DND-41 (cell line): ENCODE measurements at regions not wholly inside any gene's neighbourhood (a gene's known extent, or its start where the extent isn't known, plus 50 kb on each side); places are given as distances from the start of the nearest gene placed in this dataset.

ENCODE experiments used
- ATAC-seq: fragments of 200-7000 bp; cut with Tn5 transposase; 3 replicates; pipeline ENCODE4 v1.9.1; 2021; ENCODE audit warnings: low read depth; ENCODE audit not compliant: insufficient read depth
- DNase-seq: peaks from one replicate; pipeline ENCODE4 v3.0.0-alpha.2; 2020
- H2AFZ ChIP-seq: 2 replicates; pipeline ENCODE4 v1.6.0; 2012; ENCODE audit warnings: low read depth, low read length
- H3K27ac ChIP-seq: 2 replicates; pipeline ENCODE4 v1.5.1; 2012; ENCODE audit warnings: low read length, inconsistent platforms
- H3K27me3 ChIP-seq: fragments of 200-600 bp; sonication (generic); 2 replicates; pipeline ENCODE4 v1.6.0; 2012; ENCODE audit warnings: low read length, mild to moderate bottlenecking, inconsistent platforms; ENCODE audit not compliant: insufficient read depth, poor library complexity
- H3K36me3 ChIP-seq: 2 replicates; pipeline ENCODE4 v1.5.1; 2012; ENCODE audit warnings: low read length, inconsistent platforms; ENCODE audit not compliant: insufficient read depth
- H3K4me1 ChIP-seq: 2 replicates; pipeline ENCODE4 v1.5.1; 2012; ENCODE audit warnings: mild to moderate bottlenecking, low read length; ENCODE audit not compliant: insufficient read depth
- H3K4me2 ChIP-seq: 2 replicates; pipeline ENCODE4 v1.6.0; 2012; ENCODE audit warnings: mild to moderate bottlenecking, moderate library complexity, low read length, inconsistent platforms; ENCODE audit not compliant: insufficient read depth
- H3K4me3 ChIP-seq, 2 experiments: fragments of 200-600 bp in 1 of 2; shearing (Covaris generic) in 1 of 2; 2 replicates each; pipeline ENCODE4 v1.5.1; 2012 to 2016; ENCODE audit warnings: inconsistent platforms in 2 of 2, low read length in 2 of 2, mild to moderate bottlenecking in 2 of 2, low read depth in 1 of 2, moderate library complexity in 1 of 2
- H3K79me2 ChIP-seq: 2 replicates; pipeline ENCODE4 v1.6.0; 2012; ENCODE audit warnings: low read length, inconsistent platforms; ENCODE audit not compliant: insufficient read depth
- H3K9ac ChIP-seq: 2 replicates; pipeline ENCODE4 v1.6.0; 2012; ENCODE audit warnings: low read depth, mild to moderate bottlenecking, inconsistent platforms, low read length, moderate library complexity
- H3K9me3 ChIP-seq: 2 replicates; pipeline ENCODE4 v1.5.1; 2012; ENCODE audit warnings: low read length, moderate library complexity, mild to moderate bottlenecking, inconsistent platforms; ENCODE audit not compliant: insufficient read depth, severe bottlenecking
- H4K20me1 ChIP-seq: 2 replicates; pipeline ENCODE4 v1.6.0; 2012; ENCODE audit warnings: low read length; ENCODE audit not compliant: insufficient read depth
- EZH2 ChIP-seq: IDR thresholded peaks from 3 replicates; pipeline ENCODE4 v1.6.1; 2012; ENCODE audit warnings: borderline replicate concordance, low read depth, mild to moderate bottlenecking, moderate library complexity, low read length, inconsistent platforms; ENCODE audit not compliant: severe bottlenecking
- TF ChIP-seq, protein P1 (sequence below): IDR thresholded peaks from 2 replicates; pipeline ENCODE4 v1.5.1; 2012; ENCODE audit warnings: borderline replicate concordance, low read length, moderate library complexity, mild to moderate bottlenecking; ENCODE audit not compliant: poor library complexity, severe bottlenecking; ENCODE audit errors: extremely low read depth

- Histone ChIP-seq H3K36me3 (no peaks in the 10 kb centered on the region), H3K9me3 (no peaks in the 10 kb centered on the region), H3K4me3 (no peak overlapping the region), H3K27ac (no peak overlapping the region), H4K20me1 (no peaks in the 10 kb centered on the region), H2AFZ (no peak overlapping the region), H3K79me2 (no peaks in the 10 kb centered on the region), H3K4me2 (no peak overlapping the region), H3K9ac (no peak overlapping the region), H3K4me1 (no peaks in the 10 kb centered on the region), H3K27me3 (no peaks in the 10 kb centered on the region)
- ATAC-seq, result no peak
- TF ChIP-seq, protein P1, sequence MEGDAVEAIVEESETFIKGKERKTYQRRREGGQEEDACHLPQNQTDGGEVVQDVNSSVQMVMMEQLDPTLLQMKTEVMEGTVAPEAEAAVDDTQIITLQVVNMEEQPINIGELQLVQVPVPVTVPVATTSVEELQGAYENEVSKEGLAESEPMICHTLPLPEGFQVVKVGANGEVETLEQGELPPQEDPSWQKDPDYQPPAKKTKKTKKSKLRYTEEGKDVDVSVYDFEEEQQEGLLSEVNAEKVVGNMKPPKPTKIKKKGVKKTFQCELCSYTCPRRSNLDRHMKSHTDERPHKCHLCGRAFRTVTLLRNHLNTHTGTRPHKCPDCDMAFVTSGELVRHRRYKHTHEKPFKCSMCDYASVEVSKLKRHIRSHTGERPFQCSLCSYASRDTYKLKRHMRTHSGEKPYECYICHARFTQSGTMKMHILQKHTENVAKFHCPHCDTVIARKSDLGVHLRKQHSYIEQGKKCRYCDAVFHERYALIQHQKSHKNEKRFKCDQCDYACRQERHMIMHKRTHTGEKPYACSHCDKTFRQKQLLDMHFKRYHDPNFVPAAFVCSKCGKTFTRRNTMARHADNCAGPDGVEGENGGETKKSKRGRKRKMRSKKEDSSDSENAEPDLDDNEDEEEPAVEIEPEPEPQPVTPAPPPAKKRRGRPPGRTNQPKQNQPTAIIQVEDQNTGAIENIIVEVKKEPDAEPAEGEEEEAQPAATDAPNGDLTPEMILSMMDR, result no peak
- TF ChIP-seq EZH2, result no peak
- no peak for DNase-seq
Measured at GRCh38 chr9:79131824-79132377, 439.9 kb upstream of the TLE4 start.

DNA sequence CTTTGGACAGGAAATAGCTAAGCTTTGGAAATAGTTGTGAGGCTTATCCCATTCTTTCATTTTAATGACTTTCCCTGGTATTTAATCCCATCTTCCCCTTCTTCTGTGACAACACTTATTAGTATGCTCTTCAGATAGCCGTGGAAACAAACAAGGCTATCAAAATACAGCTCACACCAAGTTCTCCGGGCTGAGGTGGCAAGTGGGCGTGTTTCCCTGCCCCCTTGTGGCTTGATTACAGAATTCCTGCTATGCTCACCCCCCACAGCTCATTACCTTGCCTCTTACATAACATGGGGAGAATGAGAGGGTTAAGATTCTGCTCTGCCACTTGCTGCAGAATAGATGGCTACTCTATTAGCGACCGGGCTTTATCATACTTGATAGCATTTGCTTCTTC is 437.1 kb upstream of the TLE4 start:
- Histone ChIP-seq H3K4me2 (no peak overlapping the region), H4K20me1 (no peaks in the 10 kb centered on the region), H3K9ac (no peak overlapping the region), H3K27me3 (no peaks in the 10 kb centered on the region), H2AFZ (no peak overlapping the region), H3K36me3 (no peaks in the 10 kb centered on the region), H3K9me3 (no peaks in the 10 kb centered on the region), H3K79me2 (no peaks in the 10 kb centered on the region), H3K27ac (no peak overlapping the region), H3K4me3 (no peak overlapping the region), H3K4me1 (no peaks in the 10 kb centered on the region)
- TF ChIP-seq EZH2, result no peak
- TF ChIP-seq, protein P1, result peak; percentile 17
- ATAC-seq (no peak), DNase-seq (peak; percentile 4)

DNA sequence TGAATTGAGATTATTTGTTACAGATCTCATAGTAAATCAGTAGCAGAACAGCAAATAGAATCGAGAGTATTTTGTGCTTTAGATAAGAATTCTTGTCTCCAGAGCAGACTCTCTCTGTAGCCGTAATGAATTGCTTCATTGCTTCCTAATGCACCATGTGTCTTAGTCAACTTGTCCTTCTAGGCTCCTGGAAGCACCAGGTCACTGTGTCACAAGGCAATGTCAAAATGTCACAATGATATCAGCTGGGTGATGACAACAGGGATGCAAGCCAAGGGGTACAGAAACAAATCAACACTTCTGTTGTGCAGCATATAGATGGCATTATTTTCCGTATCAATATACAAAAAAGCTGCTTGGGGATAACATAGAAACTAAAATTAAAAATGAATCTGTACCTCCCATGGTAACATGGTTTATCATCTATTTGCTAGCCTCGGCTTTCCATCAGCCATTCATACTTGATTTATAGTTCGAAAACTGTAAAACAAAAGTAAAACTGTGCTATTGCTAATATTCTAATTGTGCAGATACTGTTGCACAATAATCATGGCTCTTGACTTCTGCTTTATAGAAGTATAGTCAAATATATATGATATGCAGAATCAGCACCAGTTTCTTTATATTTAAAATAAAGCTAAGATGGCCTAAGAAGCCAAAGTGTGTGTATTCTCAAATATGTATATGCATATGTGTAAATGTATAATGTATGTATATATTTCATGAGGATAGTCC is 435.9 kb upstream of the TLE4 start:
- DNase-seq, result no peak

More for the DNA sequence above, 435.9 kb upstream of the TLE4 start:
- H3K4me1 ChIP-seq, result no peaks in the 10 kb centered on the region
- ATAC-seq, result no peak
- H3K9ac ChIP-seq, result no peak overlapping the region
- no peaks in the 10 kb centered on the region for H3K36me3 ChIP-seq
- no peak overlapping the region for H3K4me3 ChIP-seq
- H3K79me2 ChIP-seq, result no peaks in the 10 kb centered on the region
- no peaks in the 10 kb centered on the region for H4K20me1 ChIP-seq
- no peak overlapping the region for H2AFZ ChIP-seq
- H3K9me3 ChIP-seq, result no peaks in the 10 kb centered on the region
- TF ChIP-seq, protein P1, result no peak
- no peak for TF ChIP-seq EZH2
- no peak overlapping the region for H3K27ac ChIP-seq
- no peak overlapping the region for H3K4me2 ChIP-seq
- H3K27me3 ChIP-seq, result no peaks in the 10 kb centered on the region
